GM23338 (cell line): ENCODE measurements at regions not wholly inside any gene's neighbourhood (a gene's known extent, or its start where the extent isn't known, plus 50 kb on each side); places are given as distances from the start of the nearest gene placed in this dataset.
A peak's percentile ranks its signal among the peaks of the same experiment; 100 is the strongest.

ENCODE experiments used
- ATAC-seq: fragments of 200-7000 bp; cut with Tn5 transposase; 3 replicates; pipeline ENCODE4 v1.9.1; 2020
- DNase-seq: peaks from one replicate; pipeline ENCODE4 v3.0.0-alpha.2; 2015; ENCODE audit warnings: low spot score
- H2AFZ ChIP-seq: fragments of 200-600 bp; sonication (generic); 2 replicates; pipeline ENCODE4 v1.8.0; 2016; ENCODE audit warnings: antibody characterized with exemption, mild to moderate bottlenecking, moderate library complexity
- H3F3A ChIP-seq: fragments of 200-600 bp; sonication (generic); replicated peaks from 2 replicates; pipeline ENCODE4 v1.8.0; 2017; ENCODE audit warnings: antibody characterized with exemption, mixed run types, low read depth
- H3K27ac ChIP-seq: fragments of 200-600 bp; sonication (generic); 2 replicates; pipeline ENCODE4 v1.6.1; 2016; ENCODE audit warnings: low read depth
- H3K27me3 ChIP-seq: fragments of 200-600 bp; sonication (generic); 2 replicates; pipeline ENCODE4 v1.8.0; 2016; ENCODE audit warnings: mild to moderate bottlenecking, mixed run types, moderate library complexity; ENCODE audit not compliant: insufficient read depth
- H3K36me3 ChIP-seq: fragments of 200-600 bp; sonication (generic); 2 replicates; pipeline ENCODE4 v1.8.0; 2016; ENCODE audit warnings: mild to moderate bottlenecking; ENCODE audit not compliant: insufficient read depth
- H3K4me1 ChIP-seq: fragments of 200-600 bp; sonication (generic); 2 replicates; pipeline ENCODE4 v1.8.0; 2016; ENCODE audit warnings: mild to moderate bottlenecking, moderate library complexity; ENCODE audit not compliant: insufficient read depth
- H3K4me2 ChIP-seq: fragments of 200-600 bp; sonication (generic); 2 replicates; pipeline ENCODE4 v1.7.1; 2017; ENCODE audit warnings: mixed run types
- H3K4me3 ChIP-seq: fragments of 200-600 bp; sonication (generic); 2 replicates; pipeline ENCODE4 v1.6.1; 2016; ENCODE audit warnings: mixed run types
- H3K79me2 ChIP-seq: fragments of 200-600 bp; sonication (generic); replicated peaks from 2 replicates; pipeline ENCODE4 v1.8.0; 2017; ENCODE audit warnings: mild to moderate bottlenecking; ENCODE audit not compliant: insufficient read depth
- H3K9me2 ChIP-seq: fragments of 200-600 bp; sonication (generic); 2 replicates; pipeline ENCODE4 v1.8.0; 2017; ENCODE audit not compliant: insufficient read depth
- H4K20me1 ChIP-seq: fragments of 200-600 bp; sonication (generic); replicated peaks from 2 replicates; pipeline ENCODE4 v1.8.0; 2017; ENCODE audit warnings: mild to moderate bottlenecking; ENCODE audit not compliant: insufficient read depth
- H3K27ac Mint-ChIP-seq: 2 replicates; pipeline ENCODE4 v1.8.0; 2020; ENCODE audit warnings: inconsistent platforms, mild to moderate bottlenecking, moderate library complexity, mixed read lengths
- H3K27me3 Mint-ChIP-seq: 3 replicates; pipeline ENCODE4 v1.8.0; 2022; ENCODE audit warnings: low read depth, mild to moderate bottlenecking, moderate library complexity, mixed read lengths, inconsistent platforms; ENCODE audit not compliant: insufficient read depth, poor library complexity
- H3K36me3 Mint-ChIP-seq: 3 replicates; pipeline ENCODE4 v1.8.0; 2021; ENCODE audit warnings: low read depth, mild to moderate bottlenecking, inconsistent platforms, moderate library complexity, mixed read lengths
- H3K4me1 Mint-ChIP-seq: 3 replicates; pipeline ENCODE4 v1.8.0; 2020; ENCODE audit warnings: mild to moderate bottlenecking, inconsistent platforms, mixed read lengths
- H3K4me3 Mint-ChIP-seq: 3 replicates; pipeline ENCODE4 v1.8.0; 2021; ENCODE audit warnings: moderate library complexity, mild to moderate bottlenecking, inconsistent platforms, mixed read lengths
- H3K9me3 Mint-ChIP-seq: 3 replicates; pipeline ENCODE4 v1.8.0; 2020; ENCODE audit warnings: moderate library complexity, mild to moderate bottlenecking, inconsistent platforms, mixed read lengths
- CREB1 ChIP-seq: fragments of 250-450 bp; sonication (Bioruptor Pico); IDR thresholded peaks from 2 replicates; pipeline ENCODE4 v1.5.0; 2020; ENCODE audit warnings: low read depth, mild to moderate bottlenecking, moderate library complexity
- ETS1 ChIP-seq: IDR thresholded peaks from 2 replicates; pipeline ENCODE4 v1.6.1; 2016; ENCODE audit warnings: antibody characterized with exemption
- EZH2 ChIP-seq: fragments of 200-600 bp; sonication (generic); IDR thresholded peaks from one replicate; pipeline ENCODE4 v1.8.0; 2017; ENCODE audit warnings: antibody characterized with exemption, mild to moderate bottlenecking, low read depth; ENCODE audit not compliant: unreplicated experiment
- EZH2phosphoT487 ChIP-seq: fragments of 200-600 bp; sonication (generic); IDR thresholded peaks from one replicate; pipeline ENCODE4 v1.8.1; 2018; ENCODE audit warnings: antibody characterized with exemption; ENCODE audit not compliant: unreplicated experiment
- JUNB ChIP-seq: IDR thresholded peaks from one replicate; pipeline ENCODE4 v1.6.1; 2016; ENCODE audit warnings: antibody characterized with exemption; ENCODE audit not compliant: unreplicated experiment
- NANOG ChIP-seq: IDR thresholded peaks from 2 replicates; pipeline ENCODE4 v1.6.1; 2016; ENCODE audit warnings: antibody characterized with exemption, borderline replicate concordance
- POLR2AphosphoS5 ChIP-seq: IDR thresholded peaks from 2 replicates; pipeline ENCODE4 v1.6.1; 2016; ENCODE audit warnings: antibody characterized with exemption, low read depth
- REST ChIP-seq: IDR thresholded peaks from one replicate; pipeline ENCODE4 v1.6.1; 2018; ENCODE audit warnings: antibody characterized with exemption; ENCODE audit not compliant: unreplicated experiment
- STAT1 ChIP-seq: IDR thresholded peaks from one replicate; pipeline ENCODE4 v1.6.1; 2016; ENCODE audit warnings: antibody characterized with exemption; ENCODE audit not compliant: unreplicated experiment
- ZNF114 ChIP-seq: fragments of 250-450 bp; sonication (Bioruptor Pico); IDR thresholded peaks from 2 replicates; pipeline ENCODE4 v1.5.0; 2020; ENCODE audit warnings: mild to moderate bottlenecking, moderate library complexity
- ZNF331 ChIP-seq: fragments of 250-450 bp; sonication (Bioruptor Pico); IDR thresholded peaks from 2 replicates; pipeline ENCODE4 v1.5.0; 2020; ENCODE audit warnings: low read depth, mild to moderate bottlenecking, moderate library complexity
- TF ChIP-seq, protein P1 (sequence below): fragments of 250-450 bp; sonication (Bioruptor Pico); IDR thresholded peaks from 2 replicates; pipeline ENCODE4 v1.5.0; 2020; ENCODE audit warnings: mild to moderate bottlenecking, moderate library complexity

DNA sequence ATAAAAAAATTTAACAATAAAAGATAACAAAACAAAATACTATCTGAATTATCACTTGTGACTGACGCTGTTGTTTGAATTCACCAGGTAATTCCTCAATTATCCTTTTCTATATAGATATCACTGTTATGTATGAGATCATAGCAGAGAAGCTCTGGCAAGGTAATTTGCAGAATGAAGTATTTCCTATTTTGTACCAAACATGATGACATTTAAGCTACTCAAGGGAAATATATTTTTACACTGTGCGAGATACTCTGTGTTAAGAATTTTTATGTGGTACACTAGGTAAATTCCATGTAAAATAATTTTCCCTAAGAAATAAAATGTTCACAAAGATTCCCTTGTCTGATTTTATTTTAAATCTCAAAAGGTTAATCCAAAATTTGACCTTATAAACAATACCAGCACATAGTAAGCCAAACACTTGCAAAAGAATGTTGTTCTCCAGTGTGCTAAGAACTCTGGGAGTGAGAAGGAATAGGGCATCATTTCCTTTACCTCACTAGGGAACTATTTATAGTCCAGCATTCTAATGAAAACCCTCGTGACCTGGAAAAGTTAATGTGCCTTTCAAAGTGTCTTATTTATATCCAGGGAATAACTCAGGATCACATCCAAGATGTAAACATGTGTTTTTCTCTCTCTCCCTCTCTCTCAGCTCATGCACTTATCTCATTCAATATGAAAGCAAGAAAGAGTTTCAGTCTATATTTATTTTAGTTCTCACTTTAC lies 115.2 kb upstream of the RAP1B start:
- 0 out of 2 replicates have a peak overlapping the region, but pooled peaks have one; percentile 1 for H2AFZ ChIP-seq
- ATAC-seq (no peak), DNase-seq (no peak)
- Mint-ChIP-seq H3K27ac (no peak overlapping the region), H3K4me3 (no peak overlapping the region), H3K9me3 (no peaks in the 10 kb centered on the region), H3K4me1 (no peaks in the 10 kb centered on the region), H3K27me3 (no peaks in the 10 kb centered on the region), H3K36me3 (no peaks in the 10 kb centered on the region)
- H3K4me1 ChIP-seq, result no peaks in the 10 kb centered on the region
- no peaks in the 10 kb centered on the region for H3K36me3 ChIP-seq
- H3F3A ChIP-seq, result no peaks in the 10 kb centered on the region
- no peaks in the 10 kb centered on the region; the same call in 1 of the 2 replicates for H4K20me1 ChIP-seq
- TF ChIP-seq ZNF331 (CRISPR knock-in tag) (no peak), ETS1 (no peak), ZNF114 (CRISPR knock-in tag) (no peak), CREB1 (no peak), JUNB (no peak), STAT1 (no peak), REST (no peak), NANOG (no peak), EZH2phosphoT487 (no peak), POLR2AphosphoS5 (no peak), EZH2 (no peak)
- TF ChIP-seq, protein P1, sequence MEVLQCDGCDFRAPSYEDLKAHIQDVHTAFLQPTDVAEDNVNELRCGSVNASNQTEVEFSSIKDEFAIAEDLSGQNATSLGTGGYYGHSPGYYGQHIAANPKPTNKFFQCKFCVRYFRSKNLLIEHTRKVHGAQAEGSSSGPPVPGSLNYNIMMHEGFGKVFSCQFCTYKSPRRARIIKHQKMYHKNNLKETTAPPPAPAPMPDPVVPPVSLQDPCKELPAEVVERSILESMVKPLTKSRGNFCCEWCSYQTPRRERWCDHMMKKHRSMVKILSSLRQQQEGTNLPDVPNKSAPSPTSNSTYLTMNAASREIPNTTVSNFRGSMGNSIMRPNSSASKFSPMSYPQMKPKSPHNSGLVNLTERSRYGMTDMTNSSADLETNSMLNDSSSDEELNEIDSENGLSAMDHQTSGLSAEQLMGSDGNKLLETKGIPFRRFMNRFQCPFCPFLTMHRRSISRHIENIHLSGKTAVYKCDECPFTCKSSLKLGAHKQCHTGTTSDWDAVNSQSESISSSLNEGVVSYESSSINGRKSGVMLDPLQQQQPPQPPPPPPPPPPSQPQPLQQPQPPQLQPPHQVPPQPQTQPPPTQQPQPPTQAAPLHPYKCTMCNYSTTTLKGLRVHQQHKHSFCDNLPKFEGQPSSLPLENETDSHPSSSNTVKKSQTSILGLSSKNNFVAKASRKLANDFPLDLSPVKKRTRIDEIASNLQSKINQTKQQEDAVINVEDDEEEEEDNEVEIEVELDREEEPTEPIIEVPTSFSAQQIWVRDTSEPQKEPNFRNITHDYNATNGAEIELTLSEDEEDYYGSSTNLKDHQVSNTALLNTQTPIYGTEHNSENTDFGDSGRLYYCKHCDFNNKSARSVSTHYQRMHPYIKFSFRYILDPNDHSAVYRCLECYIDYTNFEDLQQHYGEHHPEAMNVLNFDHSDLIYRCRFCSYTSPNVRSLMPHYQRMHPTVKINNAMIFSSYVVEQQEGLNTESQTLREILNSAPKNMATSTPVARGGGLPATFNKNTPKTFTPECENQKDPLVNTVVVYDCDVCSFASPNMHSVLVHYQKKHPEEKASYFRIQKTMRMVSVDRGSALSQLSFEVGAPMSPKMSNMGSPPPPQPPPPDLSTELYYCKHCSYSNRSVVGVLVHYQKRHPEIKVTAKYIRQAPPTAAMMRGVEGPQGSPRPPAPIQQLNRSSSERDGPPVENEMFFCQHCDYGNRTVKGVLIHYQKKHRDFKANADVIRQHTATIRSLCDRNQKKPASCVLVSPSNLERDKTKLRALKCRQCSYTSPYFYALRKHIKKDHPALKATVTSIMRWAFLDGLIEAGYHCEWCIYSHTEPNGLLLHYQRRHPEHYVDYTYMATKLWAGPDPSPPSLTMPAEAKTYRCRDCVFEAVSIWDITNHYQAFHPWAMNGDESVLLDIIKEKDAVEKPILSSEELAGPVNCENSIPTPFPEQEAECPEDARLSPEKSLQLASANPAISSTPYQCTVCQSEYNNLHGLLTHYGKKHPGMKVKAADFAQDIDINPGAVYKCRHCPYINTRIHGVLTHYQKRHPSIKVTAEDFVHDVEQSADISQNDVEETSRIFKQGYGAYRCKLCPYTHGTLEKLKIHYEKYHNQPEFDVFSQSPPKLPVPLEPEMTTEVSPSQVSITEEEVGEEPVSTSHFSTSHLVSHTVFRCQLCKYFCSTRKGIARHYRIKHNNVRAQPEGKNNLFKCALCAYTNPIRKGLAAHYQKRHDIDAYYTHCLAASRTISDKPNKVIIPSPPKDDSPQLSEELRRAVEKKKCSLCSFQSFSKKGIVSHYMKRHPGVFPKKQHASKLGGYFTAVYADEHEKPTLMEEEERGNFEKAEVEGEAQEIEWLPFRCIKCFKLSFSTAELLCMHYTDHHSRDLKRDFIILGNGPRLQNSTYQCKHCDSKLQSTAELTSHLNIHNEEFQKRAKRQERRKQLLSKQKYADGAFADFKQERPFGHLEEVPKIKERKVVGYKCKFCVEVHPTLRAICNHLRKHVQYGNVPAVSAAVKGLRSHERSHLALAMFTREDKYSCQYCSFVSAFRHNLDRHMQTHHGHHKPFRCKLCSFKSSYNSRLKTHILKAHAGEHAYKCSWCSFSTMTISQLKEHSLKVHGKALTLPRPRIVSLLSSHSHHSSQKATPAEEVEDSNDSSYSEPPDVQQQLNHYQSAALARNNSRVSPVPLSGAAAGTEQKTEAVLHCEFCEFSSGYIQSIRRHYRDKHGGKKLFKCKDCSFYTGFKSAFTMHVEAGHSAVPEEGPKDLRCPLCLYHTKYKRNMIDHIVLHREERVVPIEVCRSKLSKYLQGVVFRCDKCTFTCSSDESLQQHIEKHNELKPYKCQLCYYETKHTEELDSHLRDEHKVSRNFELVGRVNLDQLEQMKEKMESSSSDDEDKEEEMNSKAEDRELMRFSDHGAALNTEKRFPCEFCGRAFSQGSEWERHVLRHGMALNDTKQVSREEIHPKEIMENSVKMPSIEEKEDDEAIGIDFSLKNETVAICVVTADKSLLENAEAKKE (CRISPR knock-in tag), result no peak
- no peaks in the 10 kb centered on the region for H3K27me3 ChIP-seq
- no peak overlapping the region for H3K4me2 ChIP-seq
- H3K4me3 ChIP-seq, result no peak overlapping the region
- H3K9me2 ChIP-seq, result 0 out of 2 replicates have a peak, but pooled peaks cover 3% of the 10 kb centered on the region
- no peaks in the 10 kb centered on the region for H3K79me2 ChIP-seq
- H3K27ac ChIP-seq, result no peak overlapping the region
